PC-9 (cell line): ENCODE measurements at regions not wholly inside any gene's neighbourhood (a gene's known extent, or its start where the extent isn't known, plus 50 kb on each side); places are given as distances from the start of the nearest gene placed in this dataset.

ENCODE experiments used
- CTCF ChIP-seq: fragments of 200-600 bp; sonication (generic); conservative IDR thresholded peaks from 2 replicates; pipeline ENCODE4 v1.6.1; 2017; ENCODE audit warnings: mixed run types, antibody characterized with exemption, mild to moderate bottlenecking, moderate library complexity
- EZH2 ChIP-seq: fragments of 200-600 bp; sonication (generic); IDR thresholded peaks from 2 replicates; pipeline ENCODE4 v1.8.0; 2017; ENCODE audit warnings: antibody characterized with exemption, low read depth

GRCh38 chr7:41133690-41134299 is 569.1 kb downstream of the INHBA start:
- TF ChIP-seq CTCF = no peak
- TF ChIP-seq EZH2 = no peak
